ENCODE measurements at regions not wholly inside any gene's neighbourhood (a gene's known extent, or its start where the extent isn't known, plus 50 kb on each side); places are given as distances from the start of the nearest gene placed in this dataset.

DNA sequence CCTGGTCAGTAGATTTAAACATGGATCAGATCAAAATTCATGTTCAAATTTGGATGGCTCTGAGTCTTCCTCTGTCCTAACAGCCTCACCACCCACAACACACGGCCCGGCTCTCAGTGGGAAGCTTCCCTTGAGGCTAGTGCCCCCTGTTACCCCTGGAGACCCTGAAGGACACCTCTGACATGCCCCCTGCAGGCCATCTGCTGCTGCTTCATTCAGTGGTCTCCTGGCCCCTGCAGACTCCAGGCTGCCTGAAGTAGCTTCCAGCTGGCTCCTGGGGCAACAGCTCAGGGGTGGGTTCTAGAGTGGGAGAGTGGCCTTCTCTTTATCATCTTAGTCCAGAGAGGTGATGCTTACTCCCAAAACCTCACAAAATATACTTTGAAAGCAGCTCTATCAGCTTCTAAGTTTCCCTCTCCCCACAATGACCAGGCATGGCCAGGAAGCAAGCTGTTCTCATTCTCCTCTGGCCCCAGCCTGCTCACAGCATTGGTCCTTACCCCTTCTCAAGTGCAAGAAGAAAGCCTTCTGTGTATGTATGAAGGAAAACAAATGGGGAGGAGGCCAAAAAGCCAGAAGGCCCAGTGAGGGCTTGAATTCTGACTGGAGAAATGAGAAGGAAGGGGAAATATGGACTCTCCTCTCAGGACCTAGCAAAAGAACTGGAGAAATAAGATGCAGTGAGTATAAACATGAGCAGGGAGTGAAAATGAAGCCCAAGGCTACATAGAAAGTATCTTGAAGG, 189.6 kb upstream of the INHBA start:
- H3K4me3 Mint-ChIP-seq = no peak overlapping the region
- TF ChIP-seq, protein P1, sequence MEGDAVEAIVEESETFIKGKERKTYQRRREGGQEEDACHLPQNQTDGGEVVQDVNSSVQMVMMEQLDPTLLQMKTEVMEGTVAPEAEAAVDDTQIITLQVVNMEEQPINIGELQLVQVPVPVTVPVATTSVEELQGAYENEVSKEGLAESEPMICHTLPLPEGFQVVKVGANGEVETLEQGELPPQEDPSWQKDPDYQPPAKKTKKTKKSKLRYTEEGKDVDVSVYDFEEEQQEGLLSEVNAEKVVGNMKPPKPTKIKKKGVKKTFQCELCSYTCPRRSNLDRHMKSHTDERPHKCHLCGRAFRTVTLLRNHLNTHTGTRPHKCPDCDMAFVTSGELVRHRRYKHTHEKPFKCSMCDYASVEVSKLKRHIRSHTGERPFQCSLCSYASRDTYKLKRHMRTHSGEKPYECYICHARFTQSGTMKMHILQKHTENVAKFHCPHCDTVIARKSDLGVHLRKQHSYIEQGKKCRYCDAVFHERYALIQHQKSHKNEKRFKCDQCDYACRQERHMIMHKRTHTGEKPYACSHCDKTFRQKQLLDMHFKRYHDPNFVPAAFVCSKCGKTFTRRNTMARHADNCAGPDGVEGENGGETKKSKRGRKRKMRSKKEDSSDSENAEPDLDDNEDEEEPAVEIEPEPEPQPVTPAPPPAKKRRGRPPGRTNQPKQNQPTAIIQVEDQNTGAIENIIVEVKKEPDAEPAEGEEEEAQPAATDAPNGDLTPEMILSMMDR (IDR thresholded peaks at IDR 0.05) = no peak
- no peaks in the 10 kb centered on the region for H3K9me3 Mint-ChIP-seq
- peak; percentile 34 for DNase-seq
- intact Hi-C loops (cut with micrococcal nuclease) = no loop called here
- ATAC-seq = no peak
- ChIA-PET POLR2A (no interaction called here), CTCF (interaction anchor here (1.1 to 2.2 kb wide), 5 partner anchors 10 to 187 kb away, joined by 3 to 9 read pairs (median 3); no protein-coding TSS in a partner anchor)
- H3K27me3 Mint-ChIP-seq = peaks cover 11% of the 10 kb centered on the region
- no peak overlapping the region for H3K27ac Mint-ChIP-seq
- no peaks in the 10 kb centered on the region for H3K36me3 Mint-ChIP-seq (ENCODE audit: low read depth)
- peaks cover 23% of the 10 kb centered on the region for H3K4me1 Mint-ChIP-seq (ENCODE audit: low read depth)

DNA sequence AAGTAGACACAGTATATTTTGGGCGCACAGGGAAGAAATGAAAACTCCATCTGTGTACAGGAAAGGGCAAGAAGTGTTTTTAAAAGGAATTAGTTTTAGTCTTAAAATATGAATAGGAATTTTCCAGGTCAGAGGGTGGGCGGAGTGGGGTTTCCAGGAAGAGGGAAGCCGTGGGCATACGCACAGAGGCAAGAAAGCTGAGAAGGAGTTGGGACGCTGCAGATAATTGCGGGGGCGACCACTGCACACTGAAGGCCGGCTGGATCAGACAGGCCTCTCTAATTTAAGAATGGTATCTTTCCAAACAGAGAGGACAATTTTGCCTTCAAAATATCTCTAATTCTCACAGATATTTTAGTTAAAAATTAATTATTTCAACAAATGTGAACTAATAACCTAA, 189.1 kb upstream of the INHBA start:
- H3K27me3 Mint-ChIP-seq = peaks cover 9% of the 10 kb centered on the region
- ChIA-PET CTCF (interaction anchor here (1.1 to 2.2 kb wide), 4 partner anchors 9 to 186 kb away, joined by 3 to 9 read pairs (median 3); no protein-coding TSS in a partner anchor), POLR2A (no interaction called here)
- TF ChIP-seq, protein P1 (IDR thresholded peaks at IDR 0.05) = no peak
- no peaks in the 10 kb centered on the region for H3K36me3 Mint-ChIP-seq (ENCODE audit: low read depth)
- intact Hi-C loops (cut with micrococcal nuclease) = no loop called here
- H3K4me1 Mint-ChIP-seq (ENCODE audit: low read depth) = peaks cover 23% of the 10 kb centered on the region
- no peaks in the 10 kb centered on the region for H3K9me3 Mint-ChIP-seq
- no peak overlapping the region for H3K27ac Mint-ChIP-seq
- DNase-seq (no peak), ATAC-seq (no peak)
- no peak overlapping the region for H3K4me3 Mint-ChIP-seq

DNA sequence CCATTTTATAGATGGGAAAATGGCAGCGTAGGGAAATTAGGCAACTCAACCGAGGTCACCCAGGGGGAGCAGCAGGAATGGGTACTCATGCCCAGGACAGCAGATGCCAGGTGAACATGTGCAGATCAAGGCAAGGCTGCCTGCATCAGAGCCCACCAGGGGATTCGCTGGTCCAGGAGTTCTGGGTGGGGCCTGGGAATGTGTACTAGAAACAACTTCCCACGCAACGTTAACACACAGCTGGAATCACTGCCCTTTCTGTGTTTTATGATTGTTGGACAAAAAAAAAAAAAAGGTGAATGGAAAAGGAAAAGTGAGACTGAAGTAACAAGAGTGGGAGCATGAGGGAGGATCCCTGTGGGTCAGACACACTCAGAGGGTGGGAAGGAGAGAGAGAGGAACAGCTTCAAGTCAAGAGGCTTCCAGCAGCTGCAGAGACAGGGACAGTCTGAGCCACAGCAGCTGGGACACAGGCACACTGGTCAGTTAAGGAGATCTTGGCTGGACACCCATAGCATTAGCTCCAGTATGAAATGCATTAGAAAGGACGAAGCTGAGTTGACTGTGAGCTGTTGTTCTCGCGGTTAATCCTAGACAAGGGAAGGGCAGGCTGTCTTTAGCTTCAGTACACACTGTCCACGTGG, 187.9 kb upstream of the INHBA start:
- ChIA-PET CTCF (interaction anchor here (1.0 to 1.2 kb wide), 2 partner anchors 50 to 53 kb away, joined by 3 read pairs; no protein-coding TSS in a partner anchor), POLR2A (no interaction called here)
- no peak overlapping the region for H3K27ac Mint-ChIP-seq
- H3K4me3 Mint-ChIP-seq = no peak overlapping the region
- ATAC-seq (no peak), DNase-seq (no peak)
- H3K4me1 Mint-ChIP-seq (ENCODE audit: low read depth) = peaks cover 29% of the 10 kb centered on the region
- H3K36me3 Mint-ChIP-seq (ENCODE audit: low read depth) = no peaks in the 10 kb centered on the region
- intact Hi-C loops (cut with micrococcal nuclease) = no loop called here
- TF ChIP-seq, protein P1 (IDR thresholded peaks at IDR 0.05) = no peak
- H3K27me3 Mint-ChIP-seq = peaks cover 2% of the 10 kb centered on the region
- H3K9me3 Mint-ChIP-seq = no peaks in the 10 kb centered on the region

DNA sequence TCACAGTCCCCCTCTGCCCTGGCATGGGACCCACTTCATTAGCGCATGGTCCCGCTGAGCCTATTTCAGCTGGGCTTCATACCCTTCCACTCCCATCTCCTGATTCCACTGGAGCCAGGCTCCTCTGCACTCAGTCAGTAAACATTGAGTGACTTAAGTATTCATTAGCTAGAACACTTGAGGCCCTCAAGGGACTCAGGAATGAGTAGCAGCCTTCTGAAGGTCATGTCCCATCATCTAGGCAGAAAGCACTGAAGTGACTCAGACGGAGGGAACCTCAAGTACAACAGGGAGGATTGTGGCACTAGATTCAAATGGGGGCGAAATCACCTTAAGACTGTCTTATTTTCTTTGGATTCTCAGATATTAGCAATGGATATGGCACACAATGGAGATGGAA, 186.6 kb upstream of the INHBA start:
- Mint-ChIP-seq H3K27ac (peak overlapping the region; percentile 65), H3K4me3 (no peak overlapping the region)
- peak; percentile 31 for DNase-seq

More for the DNA sequence above, 186.6 kb upstream of the INHBA start:
- intact Hi-C loops (cut with micrococcal nuclease) = no loop called here
- ChIA-PET POLR2A (no interaction called here), CTCF (interaction anchor here (1.2 to 1.4 kb wide), 2 partner anchors 26 to 51 kb away, joined by 3 read pairs; no protein-coding TSS in a partner anchor)
- Mint-ChIP-seq H3K27me3 (peaks cover 1% of the 10 kb centered on the region), H3K36me3 (ENCODE audit: low read depth) (peaks cover 3% of the 10 kb centered on the region), H3K9me3 (no peaks in the 10 kb centered on the region), H3K4me1 (ENCODE audit: low read depth) (peaks cover 41% of the 10 kb centered on the region)
- peak; percentile 89 for ATAC-seq
- TF ChIP-seq, protein P1 (IDR thresholded peaks at IDR 0.05) = no peak

Data from activated CD8-positive, alpha-beta T cell treated with anti-CD3 and anti-CD28 coated beads for 36 hours (primary cell).